ENCODE measurements at regions not wholly inside any gene's neighbourhood (a gene's known extent, or its start where the extent isn't known, plus 50 kb on each side); places are given as distances from the start of the nearest gene placed in this dataset.

- Histone ChIP-seq H3K36me3 (ENCODE audit: control insufficient read depth in 3 of 3, insufficient read depth in 2 of 3, low read depth in 1 of 3, low read length in 3 of 3) (no peaks in the 10 kb centered on the region), H3K27ac (ENCODE audit: low read depth in 1 of 3, low read length in 2 of 3) (no peak overlapping the region), H3K27me3 (ENCODE audit: control insufficient read depth in 3 of 3, insufficient read depth in 3 of 3, low read length in 3 of 3) (no peaks in the 10 kb centered on the region), H3K4me3 (ENCODE audit: low read depth in 1 of 3, low read length in 3 of 3) (no peak overlapping the region), H3K4me1 (ENCODE audit: control insufficient read depth in 3 of 3, insufficient read depth in 2 of 3, low read depth in 1 of 3, low read length in 2 of 3) (no peaks in the 10 kb centered on the region), H3K9me3 (ENCODE audit: control insufficient read depth in 2 of 2, insufficient read depth in 1 of 2, low read depth in 1 of 2, low read length in 1 of 2) (no peaks in the 10 kb centered on the region)
- DNase-seq (peak; percentile 15 to 40), FAIRE-seq (no peak)
- WGBS, 3 donors: 22 to 71% (median 52%) methylated on average over 3 of the region's 3 CpGs
Measured at GRCh38 chr3:176916777-176917176, 280.5 kb downstream of the TBL1XR1 start.

- FAIRE-seq (no peak), DNase-seq (no peak)
- Histone ChIP-seq H3K4me1 (ENCODE audit: control insufficient read depth in 3 of 3, insufficient read depth in 2 of 3, low read depth in 1 of 3, low read length in 2 of 3) (no peaks in the 10 kb centered on the region), H3K27ac (ENCODE audit: low read depth in 1 of 3, low read length in 2 of 3) (no peak overlapping the region), H3K36me3 (ENCODE audit: control insufficient read depth in 3 of 3, insufficient read depth in 2 of 3, low read depth in 1 of 3, low read length in 3 of 3) (no peaks in the 10 kb centered on the region), H3K9me3 (ENCODE audit: control insufficient read depth in 2 of 2, insufficient read depth in 1 of 2, low read depth in 1 of 2, low read length in 1 of 2) (no peaks in the 10 kb centered on the region), H3K4me3 (ENCODE audit: low read depth in 1 of 3, low read length in 3 of 3) (no peak overlapping the region), H3K27me3 (ENCODE audit: control insufficient read depth in 3 of 3, insufficient read depth in 3 of 3, low read length in 3 of 3) (no peaks in the 10 kb centered on the region)
- 85 to 94% (median 87%) methylated on average over 1 of the region's 1 CpG for WGBS, 3 donors
Measured at GRCh38 chr3:176914764-176915163, 282.5 kb downstream of the TBL1XR1 start.

- FAIRE-seq (no peak), DNase-seq (no peak)
- WGBS, 3 donors: 47 to 87% (median 58%) methylated on average over 1 of the region's 1 CpG
- Histone ChIP-seq H3K27me3 (ENCODE audit: control insufficient read depth in 3 of 3, insufficient read depth in 3 of 3, low read length in 3 of 3) (no peaks in the 10 kb centered on the region), H3K4me1 (ENCODE audit: control insufficient read depth in 3 of 3, insufficient read depth in 2 of 3, low read depth in 1 of 3, low read length in 2 of 3) (no peaks in the 10 kb centered on the region), H3K36me3 (ENCODE audit: control insufficient read depth in 3 of 3, insufficient read depth in 2 of 3, low read depth in 1 of 3, low read length in 3 of 3) (no peaks in the 10 kb centered on the region), H3K4me3 (ENCODE audit: low read depth in 1 of 3, low read length in 3 of 3) (no peak overlapping the region), H3K27ac (ENCODE audit: low read depth in 1 of 3, low read length in 2 of 3) (no peak overlapping the region), H3K9me3 (ENCODE audit: control insufficient read depth in 2 of 2, insufficient read depth in 1 of 2, low read depth in 1 of 2, low read length in 1 of 2) (no peaks in the 10 kb centered on the region)
Measured at GRCh38 chr3:176911579-176911978, 285.7 kb downstream of the TBL1XR1 start.

GRCh38 chr3:176909044-176909443 is 288.2 kb downstream of the TBL1XR1 start:
- Histone ChIP-seq H3K9me3 (ENCODE audit: control insufficient read depth in 2 of 2, insufficient read depth in 1 of 2, low read depth in 1 of 2, low read length in 1 of 2) (no peaks in the 10 kb centered on the region), H3K27ac (ENCODE audit: low read depth in 1 of 3, low read length in 2 of 3) (no peak overlapping the region), H3K36me3 (ENCODE audit: control insufficient read depth in 3 of 3, insufficient read depth in 2 of 3, low read depth in 1 of 3, low read length in 3 of 3) (no peaks in the 10 kb centered on the region), H3K4me3 (ENCODE audit: low read depth in 1 of 3, low read length in 3 of 3) (no peak overlapping the region), H3K27me3 (ENCODE audit: control insufficient read depth in 3 of 3, insufficient read depth in 3 of 3, low read length in 3 of 3) (no peaks in the 10 kb centered on the region), H3K4me1 (ENCODE audit: control insufficient read depth in 3 of 3, insufficient read depth in 2 of 3, low read depth in 1 of 3, low read length in 2 of 3) (no peaks in the 10 kb centered on the region)
- FAIRE-seq: no peak
- DNase-seq: no peak
- WGBS, 3 donors: 70 to 83% (median 83%) methylated on average over 4 of the region's 4 CpGs

- no peaks in the 10 kb centered on the region for H3K9me3 ChIP-seq (ENCODE audit: control insufficient read depth in 2 of 2, insufficient read depth in 1 of 2, low read depth in 1 of 2, low read length in 1 of 2)
- no peaks in the 10 kb centered on the region for H3K4me1 ChIP-seq (ENCODE audit: control insufficient read depth in 3 of 3, insufficient read depth in 2 of 3, low read depth in 1 of 3, low read length in 2 of 3)
- 43 to 49% (median 48%) methylated on average over 5 of the region's 5 CpGs for WGBS, 3 donors
- no peaks in the 10 kb centered on the region for H3K36me3 ChIP-seq (ENCODE audit: control insufficient read depth in 3 of 3, insufficient read depth in 2 of 3, low read depth in 1 of 3, low read length in 3 of 3)
- FAIRE-seq (no peak), DNase-seq (peak in 1 of 2 donors; percentile 30)
- no peak overlapping the region for H3K4me3 ChIP-seq (ENCODE audit: low read depth in 1 of 3, low read length in 3 of 3)
- no peak overlapping the region for H3K27ac ChIP-seq (ENCODE audit: low read depth in 1 of 3, low read length in 2 of 3)
- H3K27me3 ChIP-seq (ENCODE audit: control insufficient read depth in 3 of 3, insufficient read depth in 3 of 3, low read length in 3 of 3): no peaks in the 10 kb centered on the region
Measured at GRCh38 chr3:176906046-176906905, 291.0 kb downstream of the TBL1XR1 start.

- Histone ChIP-seq H3K27me3 (ENCODE audit: control insufficient read depth in 3 of 3, insufficient read depth in 3 of 3, low read length in 3 of 3) (no peaks in the 10 kb centered on the region), H3K9me3 (ENCODE audit: control insufficient read depth in 2 of 2, insufficient read depth in 1 of 2, low read depth in 1 of 2, low read length in 1 of 2) (no peaks in the 10 kb centered on the region), H3K36me3 (ENCODE audit: control insufficient read depth in 3 of 3, insufficient read depth in 2 of 3, low read depth in 1 of 3, low read length in 3 of 3) (no peaks in the 10 kb centered on the region), H3K27ac (ENCODE audit: low read depth in 1 of 3, low read length in 2 of 3) (no peak overlapping the region), H3K4me3 (ENCODE audit: low read depth in 1 of 3, low read length in 3 of 3) (no peak overlapping the region), H3K4me1 (ENCODE audit: control insufficient read depth in 3 of 3, insufficient read depth in 2 of 3, low read depth in 1 of 3, low read length in 2 of 3) (no peaks in the 10 kb centered on the region)
- FAIRE-seq (no peak), DNase-seq (no peak)
- WGBS, 3 donors: 3 to 27% (median 13%) methylated on average over 1 of the region's 1 CpG
Measured at GRCh38 chr3:176905331-176905730, 292.0 kb downstream of the TBL1XR1 start.

GRCh38 chr3:176904506-176904905 is 292.8 kb downstream of the TBL1XR1 start:
- Histone ChIP-seq H3K27ac (ENCODE audit: low read depth in 1 of 3, low read length in 2 of 3) (peak overlapping the region in 1 of 3 donors; percentile 4), H3K4me1 (ENCODE audit: control insufficient read depth in 3 of 3, insufficient read depth in 2 of 3, low read depth in 1 of 3, low read length in 2 of 3) (no peaks in the 10 kb centered on the region), H3K36me3 (ENCODE audit: control insufficient read depth in 3 of 3, insufficient read depth in 2 of 3, low read depth in 1 of 3, low read length in 3 of 3) (no peaks in the 10 kb centered on the region), H3K27me3 (ENCODE audit: control insufficient read depth in 3 of 3, insufficient read depth in 3 of 3, low read length in 3 of 3) (no peaks in the 10 kb centered on the region), H3K4me3 (ENCODE audit: low read depth in 1 of 3, low read length in 3 of 3) (no peak overlapping the region), H3K9me3 (ENCODE audit: control insufficient read depth in 2 of 2, insufficient read depth in 1 of 2, low read depth in 1 of 2, low read length in 1 of 2) (no peaks in the 10 kb centered on the region)
- DNase-seq (no peak), FAIRE-seq (no peak)
- 53 to 86% (median 72%) methylated on average over 4 of the region's 4 CpGs for WGBS, 3 donors

- no peak overlapping the region for H3K27ac ChIP-seq (ENCODE audit: low read depth in 1 of 3, low read length in 2 of 3)
- WGBS, 3 donors: 56 to 63% (median 60%) methylated on average over 3 of the region's 3 CpGs
- H3K27me3 ChIP-seq (ENCODE audit: control insufficient read depth in 3 of 3, insufficient read depth in 3 of 3, low read length in 3 of 3): peaks cover 0 to 2% (median 0%) of the 10 kb centered on the region in 3 donors
- DNase-seq: no peak
- no peak for FAIRE-seq
- peaks cover 0 to 4% of the 10 kb centered on the region in 2 donors for H3K9me3 ChIP-seq (ENCODE audit: control insufficient read depth in 2 of 2, insufficient read depth in 1 of 2, low read depth in 1 of 2, low read length in 1 of 2)
- no peak overlapping the region for H3K4me3 ChIP-seq (ENCODE audit: low read depth in 1 of 3, low read length in 3 of 3)
- no peaks in the 10 kb centered on the region for H3K4me1 ChIP-seq (ENCODE audit: control insufficient read depth in 3 of 3, insufficient read depth in 2 of 3, low read depth in 1 of 3, low read length in 2 of 3)
- no peaks in the 10 kb centered on the region for H3K36me3 ChIP-seq (ENCODE audit: control insufficient read depth in 3 of 3, insufficient read depth in 2 of 3, low read depth in 1 of 3, low read length in 3 of 3)
Measured at GRCh38 chr3:176896640-176897039, 300.6 kb downstream of the TBL1XR1 start.

GRCh38 chr3:176896165-176896564 is 301.1 kb downstream of the TBL1XR1 start:
- H3K27ac ChIP-seq (ENCODE audit: low read depth in 1 of 3, low read length in 2 of 3): no peak overlapping the region
- H3K27me3 ChIP-seq (ENCODE audit: control insufficient read depth in 3 of 3, insufficient read depth in 3 of 3, low read length in 3 of 3): peaks cover 0 to 2% (median 0%) of the 10 kb centered on the region in 3 donors
- no peaks in the 10 kb centered on the region for H3K4me1 ChIP-seq (ENCODE audit: control insufficient read depth in 3 of 3, insufficient read depth in 2 of 3, low read depth in 1 of 3, low read length in 2 of 3)
- no peaks in the 10 kb centered on the region for H3K36me3 ChIP-seq (ENCODE audit: control insufficient read depth in 3 of 3, insufficient read depth in 2 of 3, low read depth in 1 of 3, low read length in 3 of 3)
- H3K9me3 ChIP-seq (ENCODE audit: control insufficient read depth in 2 of 2, insufficient read depth in 1 of 2, low read depth in 1 of 2, low read length in 1 of 2): peaks cover 0 to 4% of the 10 kb centered on the region in 2 donors
- H3K4me3 ChIP-seq (ENCODE audit: low read depth in 1 of 3, low read length in 3 of 3): no peak overlapping the region
- no peak for FAIRE-seq
- DNase-seq: no peak
- WGBS, 3 donors: 85 to 97% (median 90%) methylated on average over 3 of the region's 3 CpGs
